IMR-90 (cell line): ENCODE measurements at regions not wholly inside any gene's neighbourhood (a gene's known extent, or its start where the extent isn't known, plus 50 kb on each side); places are given as distances from the start of the nearest gene placed in this dataset.

ENCODE experiments used
- ATAC-seq: fragments of 200-7000 bp; cut with Tn5 transposase; 2 replicates; pipeline ENCODE4 v1.9.1; 2020; ENCODE audit warnings: low read depth, mild to moderate bottlenecking, moderate library complexity
- BruUV-seq: library from RNA; stranded (reverse); fragments of 400-500 nt; replicated peaks from 2 replicates; lab custom pipeline; 2021; lab: Mats Ljungman, UMichigan
- CTCF ChIA-PET: fragments of 300-600 bp; formaldehyde crosslinking; extraction: SDS; loops from one replicate; lab custom pipeline; 2021; ENCODE audit warnings: antibody characterized with exemption; lab: Yijun Ruan, JAX
- POLR2A ChIA-PET: fragments of 300-600 bp; sonication (Branson Sonifier 250); formaldehyde crosslinking; loops from one replicate; lab custom pipeline; 2022; ENCODE audit warnings: antibody characterized with exemption; ENCODE audit not compliant: unreplicated experiment; lab: Charles Lee
- DNase-seq: peaks from one replicate; pipeline ENCODE4 v3.0.0; 2013
- H2AFZ ChIP-seq: replicated peaks from 2 replicates; pipeline ENCODE3; 2013; ENCODE audit warnings: low read length, mild to moderate bottlenecking; ENCODE audit not compliant: poor library complexity
- H2AK5ac ChIP-seq: 2 replicates; pipeline ENCODE4 v1.6.1; 2013; ENCODE audit warnings: low read depth, low read length, inconsistent platforms
- H2AK9ac ChIP-seq: replicated peaks from 2 replicates; pipeline ENCODE3; 2013; ENCODE audit warnings: mild to moderate bottlenecking, low read depth, low read length, moderate library complexity; ENCODE audit not compliant: poor library complexity
- H2BK120ac ChIP-seq: 2 replicates; pipeline ENCODE4 v1.6.1; 2013; ENCODE audit warnings: low read depth, low read length, inconsistent platforms
- H2BK15ac ChIP-seq: 3 replicates; pipeline ENCODE4 v1.6.1; 2013; ENCODE audit warnings: low read depth, low read length, inconsistent platforms
- H2BK20ac ChIP-seq: 2 replicates; pipeline ENCODE4 v1.6.1; 2013; ENCODE audit warnings: low read depth, mild to moderate bottlenecking, inconsistent platforms, low read length, moderate library complexity
- H2BK5ac ChIP-seq: 2 replicates; pipeline ENCODE4 v1.6.1; 2013; ENCODE audit warnings: mild to moderate bottlenecking, low read depth, low read length, inconsistent platforms; ENCODE audit not compliant: poor library complexity, severe bottlenecking
- H3K14ac ChIP-seq: replicated peaks from 2 replicates; pipeline ENCODE4 v1.6.1; 2013; ENCODE audit warnings: low read depth, low read length, inconsistent platforms
- H3K18ac ChIP-seq: 2 replicates; pipeline ENCODE4 v1.6.1; 2013; ENCODE audit warnings: low read depth, low read length, control low read depth
- H3K23ac ChIP-seq: 2 replicates; pipeline ENCODE4 v1.6.1; 2013; ENCODE audit warnings: low read depth, low read length, inconsistent platforms
- H3K27ac ChIP-seq: 2 replicates; pipeline ENCODE4 v1.5.1; 2013; ENCODE audit warnings: mild to moderate bottlenecking, control low read depth, low read length; ENCODE audit not compliant: insufficient read depth
- H3K27me3 ChIP-seq: 2 replicates; pipeline ENCODE4 v1.6.1; 2013; ENCODE audit warnings: low read length; ENCODE audit not compliant: control insufficient read depth, insufficient read depth
- H3K36me3 ChIP-seq: 2 replicates; pipeline ENCODE4 v1.6.1; 2013; ENCODE audit warnings: low read length, mixed read lengths; ENCODE audit not compliant: control insufficient read depth, insufficient read depth
- H3K4ac ChIP-seq: 2 replicates; pipeline ENCODE4 v1.6.1; 2013; ENCODE audit warnings: low read depth, low read length, inconsistent platforms
- H3K4me1 ChIP-seq: 2 replicates; pipeline ENCODE4 v1.6.1; 2013; ENCODE audit warnings: low read length, mixed read lengths; ENCODE audit not compliant: control insufficient read depth, insufficient read depth
- H3K4me2 ChIP-seq: 2 replicates; pipeline ENCODE4 v1.6.1; 2013; ENCODE audit warnings: low read depth, mild to moderate bottlenecking, control low read depth, low read length, moderate library complexity
- H3K4me3 ChIP-seq: 2 replicates; pipeline ENCODE4 v1.5.1; 2013; ENCODE audit warnings: low read depth, mild to moderate bottlenecking, control low read depth, low read length, moderate library complexity; ENCODE audit not compliant: insufficient read depth
- H3K56ac ChIP-seq: 2 replicates; pipeline ENCODE4 v1.6.1; 2013; ENCODE audit warnings: low read length, inconsistent platforms; ENCODE audit not compliant: insufficient read depth; ENCODE audit errors: extremely low read depth
- H3K79me1 ChIP-seq, 2 experiments: 2 replicates each; pipeline ENCODE4 v1.6.1; 2013; ENCODE audit warnings: low read length in 2 of 2, inconsistent platforms in 1 of 2, low read depth in 1 of 2
- H3K9ac ChIP-seq: 2 replicates; pipeline ENCODE4 v1.6.1; 2013; ENCODE audit warnings: low read depth, low read length, control low read depth
- H3K9me1 ChIP-seq: 2 replicates; pipeline ENCODE4 v1.6.1; 2013; ENCODE audit warnings: low read length, inconsistent platforms; ENCODE audit not compliant: insufficient read depth
- H3K9me3 ChIP-seq: 2 replicates; pipeline ENCODE4 v1.6.1; 2013; ENCODE audit warnings: low read length; ENCODE audit not compliant: control insufficient read depth, insufficient read depth
- H4K20me1 ChIP-seq: 2 replicates; pipeline ENCODE4 v1.6.1; 2013; ENCODE audit warnings: low read length, inconsistent platforms; ENCODE audit not compliant: insufficient read depth
- H4K5ac ChIP-seq: 2 replicates; pipeline ENCODE4 v1.6.1; 2013; ENCODE audit warnings: mild to moderate bottlenecking, low read depth, low read length, control low read depth
- H4K8ac ChIP-seq, 2 experiments: 2 replicates each; pipeline ENCODE4 v1.6.1; 2013; ENCODE audit warnings: low read depth in 2 of 2, low read length in 2 of 2, control low read depth in 1 of 2, inconsistent platforms in 1 of 2
- H4K91ac ChIP-seq: 2 replicates; pipeline ENCODE4 v1.6.1; 2013; ENCODE audit warnings: low read depth, low read length, inconsistent platforms; ENCODE audit not compliant: insufficient read depth
- CTCF ChIP-seq: conservative IDR thresholded peaks from 2 replicates; pipeline ENCODE4 v1.5.1; 2012; ENCODE audit warnings: mild to moderate bottlenecking, low read depth, low read length, improper control_type of control experiment
- MXI1 ChIP-seq: IDR thresholded peaks from 2 replicates; pipeline ENCODE4 v1.6.1; 2012; ENCODE audit warnings: low read depth, mild to moderate bottlenecking, low read length, moderate library complexity, borderline replicate concordance
- dilution Hi-C: fragments of 300-500 bp; cut with HindIII; formaldehyde crosslinking; loops from one replicate; pipeline ENCODE4 v1.14.3; 2018; ENCODE audit warnings: low sequenced_read_pairs; ENCODE audit not compliant: unreplicated experiment
- in situ Hi-C: fragments of 300-500 bp; cut with MboI; formaldehyde crosslinking; loops from 3 replicates; pipeline ENCODE4 v1.14.3; 2019; ENCODE audit warnings: low sequenced_read_pairs, inconsistent platforms, mixed read lengths
- intact Hi-C: fragments of 100-400 bp; cut with micrococcal nuclease; formaldehyde crosslinking; loops from 2 replicates; pipeline ENCODE4 v1.10.0; 2022

- Histone ChIP-seq H3K9me1 (no peaks in the 10 kb centered on the region), H2BK20ac (no peak overlapping the region), H4K5ac (no peak overlapping the region), H2BK5ac (no peak overlapping the region), H2BK15ac (no peak overlapping the region), H3K9me3 (no peaks in the 10 kb centered on the region), H4K20me1 (no peaks in the 10 kb centered on the region), H2AFZ (no peak overlapping the region), H3K4me1 (no peaks in the 10 kb centered on the region), H2AK5ac (no peak overlapping the region), H3K14ac (no peak overlapping the region), H3K36me3 (no peaks in the 10 kb centered on the region), H4K8ac (no peak overlapping the region), H3K23ac (no peak overlapping the region), H2AK9ac (no peak overlapping the region), H3K4me2 (no peak overlapping the region), H2BK120ac (no peak overlapping the region), H3K18ac (no peak overlapping the region), H3K79me1 (no peaks in the 10 kb centered on the region), H3K4me3 (no peak overlapping the region), H3K9ac (no peak overlapping the region), H3K4ac (no peak overlapping the region), H3K56ac (no peak overlapping the region), H4K91ac (no peak overlapping the region), H3K27me3 (no peaks in the 10 kb centered on the region), H3K27ac (no peak overlapping the region)
- in situ Hi-C loops (no loop called here), intact Hi-C loops (no loop called here), dilution Hi-C loops (no loop called here)
- ChIA-PET CTCF (interaction anchor here (0.6 kb wide), 1 partner anchor 82 kb away, joined by 4 read pairs; no protein-coding TSS in a partner anchor), POLR2A (no interaction called here)
- ATAC-seq (peak; percentile 61; the same call in 1 of the 2 replicates), DNase-seq (peak; percentile 8)
- BruUV-seq: no TSS peak
- TF ChIP-seq MXI1 (no peak), CTCF (peak; percentile 19; the same call in 1 of the 2 replicates)
These were observed 60.4 kb upstream of the TAF9B start for GRCh38 chrX:78199851-78200250.
